Activated CD4-positive, alpha-beta T cell treated with anti-CD3 and anti-CD28 coated beads, Interleukin-2, amount 50 U/mL, for 4 hours (primary cell): ENCODE measurements at regions not wholly inside any gene's neighbourhood (a gene's known extent, or its start where the extent isn't known, plus 50 kb on each side); places are given as distances from the start of the nearest gene placed in this dataset.

Experiments used
- DNase-seq, 2 experiments: peaks; one replicate each; pipeline ENCODE4 v3.0.0-alpha.2; 2020

DNA sequence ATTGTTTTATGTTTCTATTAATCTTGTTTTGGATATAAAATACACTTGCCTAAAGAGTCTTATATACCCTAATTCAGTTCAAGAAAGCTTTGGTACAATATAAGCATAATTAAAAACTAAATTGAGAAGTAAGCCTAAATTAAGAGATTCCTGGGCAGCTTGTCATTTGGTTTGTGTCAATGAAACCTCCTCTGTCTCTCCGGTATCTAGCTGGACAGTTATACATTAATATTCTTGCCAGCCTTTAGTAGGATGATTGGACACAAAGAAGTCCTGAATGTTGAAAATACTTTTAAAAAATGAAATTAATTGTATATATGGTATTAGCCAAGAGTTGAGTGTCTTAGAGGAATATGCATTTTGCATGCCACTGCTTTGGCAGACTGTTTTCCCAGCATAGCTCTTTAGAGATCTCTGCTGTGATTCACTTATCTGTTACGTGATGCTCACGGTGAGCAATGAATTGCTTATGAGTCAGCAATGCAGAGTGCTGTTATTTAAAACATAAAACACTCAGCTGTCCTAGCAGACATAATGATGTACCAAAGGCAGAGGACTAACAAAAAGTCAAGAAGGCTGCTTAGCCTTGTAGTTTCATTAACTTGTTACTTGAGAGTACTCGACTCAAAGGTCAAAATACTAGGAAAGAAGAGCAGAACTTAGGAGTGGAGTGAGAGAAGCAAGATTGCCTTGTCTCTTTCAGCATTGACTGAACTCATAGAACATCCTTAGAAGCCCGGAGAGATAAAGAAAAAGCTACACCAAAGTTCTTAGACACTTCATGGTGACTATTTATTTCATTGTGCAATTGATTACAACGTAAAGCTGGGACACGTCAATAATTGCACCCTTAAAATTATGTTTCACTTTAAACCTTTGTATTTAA, 1296.1 kb upstream of the PCDH7 start:
- DNase-seq: no peak

GRCh38 chr4:29453303-29453820, 1266.8 kb upstream of the PCDH7 start:
- DNase-seq: no peak

- DNase-seq: no peak
Observed at GRCh38 chr4:29459926-29460325, 1260.2 kb upstream of the PCDH7 start.

- no peak for DNase-seq
Observed at GRCh38 chr4:29467044-29467717, 1253.0 kb upstream of the PCDH7 start.
